ENCODE measurements at regions not wholly inside any gene's neighbourhood (a gene's known extent, or its start where the extent isn't known, plus 50 kb on each side); places are given as distances from the start of the nearest gene placed in this dataset.

- no peak for DNase-seq
Observed at GRCh38 chr4:35912174-35912573, 332.1 kb downstream of the ARAP2 start.

DNA sequence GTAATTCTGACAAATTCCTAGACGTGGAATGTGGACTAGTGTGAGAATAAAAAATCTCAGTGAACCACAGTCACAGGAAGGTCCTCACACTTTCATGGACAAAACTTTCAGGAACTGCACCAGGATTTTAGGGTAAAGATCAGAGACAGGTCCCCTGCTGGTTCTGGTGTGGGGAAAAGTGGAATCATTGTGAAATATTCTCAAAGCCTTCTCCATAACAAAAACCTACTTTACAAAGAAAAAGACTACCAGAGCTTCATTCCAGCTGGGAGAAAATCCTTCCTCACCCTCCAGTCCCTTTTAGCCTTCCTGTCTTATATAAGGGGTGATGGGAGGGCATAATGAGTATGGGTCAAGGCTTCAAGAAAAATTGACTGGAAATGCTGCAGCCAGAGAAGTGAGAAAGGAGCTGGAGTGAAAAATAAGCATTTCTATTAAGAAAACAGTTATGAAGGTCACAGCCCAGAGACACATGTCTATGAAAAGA lies 325.8 kb downstream of the ARAP2 start:
- DNase-seq: no peak

DNA sequence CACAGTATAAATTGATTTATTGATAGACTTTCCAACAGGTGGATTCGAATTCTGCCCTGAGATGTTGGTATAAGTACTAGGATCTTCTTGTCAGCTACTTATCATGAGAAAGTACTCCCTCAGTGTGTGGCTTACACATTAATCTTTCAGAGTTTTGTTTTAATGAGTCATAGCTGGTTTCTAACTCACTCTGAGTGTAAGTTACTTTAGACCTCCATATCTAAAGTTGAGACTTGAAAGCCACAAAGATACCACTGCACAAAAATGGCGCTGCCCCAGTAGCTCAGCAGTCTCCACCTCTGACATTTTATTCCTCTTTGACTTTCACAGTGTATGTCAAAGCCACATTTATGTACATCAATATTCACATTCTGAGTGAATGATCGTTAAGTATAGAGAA lies 318.5 kb downstream of the ARAP2 start:
- DNase-seq: no peak

DNA sequence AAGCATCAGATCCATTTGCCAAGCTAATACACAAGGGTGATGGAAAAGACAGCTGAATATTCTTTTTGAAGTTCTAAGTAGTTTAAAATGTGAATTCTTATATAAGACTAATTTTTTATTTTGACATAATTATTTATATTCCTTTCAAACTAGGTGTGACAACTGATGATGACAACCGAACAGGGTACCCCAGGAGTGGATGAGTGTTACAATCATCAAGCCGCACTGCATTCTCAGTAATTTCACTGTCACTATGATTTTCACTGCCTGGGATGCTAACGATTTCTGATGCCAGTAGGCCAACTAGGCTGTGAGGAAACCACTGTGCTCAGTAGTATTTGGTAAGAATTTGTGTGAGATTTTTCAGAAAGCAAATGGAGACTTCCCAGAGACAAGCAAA lies 317.5 kb downstream of the ARAP2 start:
- DNase-seq: no peak

- DNase-seq: no peak
Observed at GRCh38 chr4:35933901-35934300, 310.4 kb downstream of the ARAP2 start.

DNA sequence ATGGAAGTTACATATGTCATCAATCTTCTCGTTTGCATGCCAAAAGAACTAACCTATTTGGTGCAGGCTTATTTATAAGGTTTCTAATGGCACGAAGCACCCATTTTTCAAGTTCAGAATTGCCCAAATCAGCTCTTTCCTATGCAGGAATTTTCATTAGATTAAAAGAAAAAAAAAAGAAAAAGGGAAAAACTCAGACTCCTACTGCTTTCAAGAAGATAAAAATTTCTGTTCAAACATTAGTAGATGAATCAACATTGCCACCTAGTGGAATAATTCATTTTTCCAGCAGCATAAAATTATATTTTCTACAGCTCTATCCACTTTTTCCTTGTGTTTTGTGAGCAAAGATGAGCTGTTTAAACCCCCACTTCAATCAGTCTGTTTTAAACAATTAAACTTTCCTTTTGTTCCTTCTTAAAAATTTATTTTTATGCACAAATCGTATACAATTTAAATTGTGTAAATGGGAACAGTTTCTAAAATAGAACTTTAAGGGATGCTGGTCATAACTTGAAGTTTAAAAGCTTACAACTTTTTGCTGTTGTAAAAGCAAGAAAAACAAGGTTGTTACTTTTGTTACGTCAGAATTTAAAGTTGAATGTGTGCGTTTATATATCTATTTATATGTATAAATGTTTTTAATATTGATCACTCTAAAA lies 309.9 kb downstream of the ARAP2 start:
- no peak for DNase-seq

- no peak for DNase-seq
Observed at GRCh38 chr4:35938936-35939335, 305.4 kb downstream of the ARAP2 start.

GRCh38 chr4:35939751-35940150 lies 304.6 kb downstream of the ARAP2 start:
- no peak for DNase-seq

- DNase-seq: no peak
Observed at GRCh38 chr4:35942092-35942491, 302.2 kb downstream of the ARAP2 start.

- no peak for DNase-seq
Observed at GRCh38 chr4:35943606-35944005, 300.7 kb downstream of the ARAP2 start.

GRCh38 chr4:35948171-35948570 lies 296.1 kb downstream of the ARAP2 start:
- DNase-seq: no peak

- DNase-seq: no peak
Observed at GRCh38 chr4:35950442-35950841, 293.9 kb downstream of the ARAP2 start.

DNA sequence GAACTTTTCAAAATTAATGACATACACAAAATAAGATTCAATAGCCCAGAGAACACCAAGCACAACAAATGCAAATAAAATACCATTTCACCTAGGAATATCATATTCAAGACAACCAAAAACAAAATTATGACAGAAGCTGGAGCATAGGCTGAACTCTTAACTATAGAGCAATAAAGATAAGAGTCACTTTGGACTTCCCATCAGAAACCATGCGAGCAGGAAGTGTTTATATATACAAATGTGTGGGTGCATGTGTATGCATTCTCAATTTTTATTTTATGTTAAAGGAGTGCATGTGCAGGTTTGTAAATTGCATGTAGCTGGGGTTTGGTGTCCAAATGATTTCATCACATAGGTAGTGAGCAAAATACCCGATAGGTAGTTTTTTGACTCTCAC lies 291.6 kb downstream of the ARAP2 start:
- DNase-seq: no peak

GRCh38 chr4:35963383-35963782 lies 280.9 kb downstream of the ARAP2 start:
- no peak for DNase-seq

DNA sequence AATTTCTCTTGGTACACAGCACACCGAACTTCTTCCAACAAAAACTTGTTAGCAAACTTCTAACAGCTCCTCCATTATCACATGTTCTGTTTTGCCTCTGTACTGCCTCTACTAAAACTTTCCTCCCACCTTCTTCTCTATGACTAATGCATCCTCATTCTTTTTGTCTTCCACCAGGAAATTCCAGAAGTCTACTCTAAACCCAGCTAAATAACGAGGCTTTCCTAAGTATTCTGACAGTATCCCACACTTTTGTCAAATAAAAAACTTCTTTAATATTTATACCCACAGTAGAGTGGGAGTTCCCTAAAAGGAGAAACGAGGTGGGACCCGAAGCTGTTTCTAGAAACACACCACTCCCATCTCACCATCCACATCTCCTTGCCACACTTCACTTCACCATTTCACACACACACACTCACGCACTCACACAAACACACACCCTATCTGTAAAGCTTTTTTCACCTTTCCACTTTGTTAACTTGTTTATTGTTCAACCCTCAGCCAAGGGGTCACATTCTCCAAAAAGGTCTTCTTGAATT lies 280.3 kb downstream of the ARAP2 start:
- no peak for DNase-seq

DNA sequence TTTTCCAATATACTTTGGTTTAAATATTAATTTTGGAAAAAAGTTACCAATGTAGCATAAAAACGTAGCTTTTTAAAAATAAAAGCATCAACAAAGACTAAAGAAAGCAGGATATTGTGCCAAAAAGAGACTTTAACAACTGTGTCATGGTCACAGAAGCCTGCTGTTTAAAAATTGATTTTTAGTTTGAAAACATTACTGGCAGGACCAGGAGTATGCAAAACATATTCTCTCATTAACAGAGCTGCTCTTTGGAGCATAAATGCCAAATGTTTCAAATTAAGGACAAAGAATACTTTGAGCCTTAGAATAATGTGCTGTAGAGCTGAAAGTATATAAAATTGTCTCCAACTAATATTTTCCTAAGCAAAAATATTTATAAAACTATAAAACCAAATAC lies 279.0 kb downstream of the ARAP2 start:
- DNase-seq: no peak

DNA sequence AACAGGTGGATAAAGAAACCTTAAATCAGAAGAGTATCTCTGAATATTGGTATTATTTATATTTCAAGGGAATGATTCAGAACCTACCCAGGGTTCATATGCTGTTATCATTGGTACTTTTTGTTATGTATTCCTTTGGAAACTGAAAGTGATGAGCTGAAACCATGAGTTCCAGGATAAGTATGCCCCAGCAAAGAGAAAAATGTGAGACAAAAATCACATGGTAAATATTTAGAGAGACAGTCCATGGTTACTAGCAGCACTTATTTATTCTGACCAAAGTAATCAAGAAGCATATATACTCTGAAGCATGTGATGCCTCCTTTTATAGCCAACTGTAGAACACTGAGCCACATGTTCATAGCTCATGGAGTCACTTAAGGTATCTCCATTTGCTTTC lies 277.7 kb downstream of the ARAP2 start:
- DNase-seq: no peak

DNA sequence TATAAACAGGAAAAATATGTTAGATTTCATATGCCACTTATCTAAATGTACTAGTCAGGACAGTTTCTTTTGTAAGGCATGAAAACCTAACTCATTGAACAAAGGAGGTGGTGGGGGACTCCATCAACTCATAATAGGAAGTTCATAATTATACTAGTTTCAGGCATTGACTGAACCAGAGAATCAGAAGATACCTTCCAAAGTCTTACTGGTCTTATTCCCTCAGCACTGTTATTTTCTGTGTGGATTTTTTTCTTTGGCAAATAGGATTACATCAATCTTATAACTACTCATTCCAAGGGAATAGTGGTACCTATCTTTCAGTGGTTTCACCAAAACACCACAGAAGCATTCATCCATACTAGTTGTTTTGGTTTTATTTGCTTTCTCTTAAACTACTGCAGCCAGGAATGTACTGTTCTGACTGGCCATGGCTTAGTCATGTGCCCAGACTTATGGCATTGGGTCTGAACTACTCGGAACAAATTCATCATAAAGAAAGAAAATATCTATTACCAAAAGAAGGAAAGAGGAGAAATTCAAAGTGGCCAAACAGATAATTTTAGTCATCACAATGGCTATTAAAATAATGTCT lies 273.9 kb downstream of the ARAP2 start:
- DNase-seq: no peak

- DNase-seq: no peak
Observed at GRCh38 chr4:35972814-35973213, 271.5 kb downstream of the ARAP2 start.

DNA sequence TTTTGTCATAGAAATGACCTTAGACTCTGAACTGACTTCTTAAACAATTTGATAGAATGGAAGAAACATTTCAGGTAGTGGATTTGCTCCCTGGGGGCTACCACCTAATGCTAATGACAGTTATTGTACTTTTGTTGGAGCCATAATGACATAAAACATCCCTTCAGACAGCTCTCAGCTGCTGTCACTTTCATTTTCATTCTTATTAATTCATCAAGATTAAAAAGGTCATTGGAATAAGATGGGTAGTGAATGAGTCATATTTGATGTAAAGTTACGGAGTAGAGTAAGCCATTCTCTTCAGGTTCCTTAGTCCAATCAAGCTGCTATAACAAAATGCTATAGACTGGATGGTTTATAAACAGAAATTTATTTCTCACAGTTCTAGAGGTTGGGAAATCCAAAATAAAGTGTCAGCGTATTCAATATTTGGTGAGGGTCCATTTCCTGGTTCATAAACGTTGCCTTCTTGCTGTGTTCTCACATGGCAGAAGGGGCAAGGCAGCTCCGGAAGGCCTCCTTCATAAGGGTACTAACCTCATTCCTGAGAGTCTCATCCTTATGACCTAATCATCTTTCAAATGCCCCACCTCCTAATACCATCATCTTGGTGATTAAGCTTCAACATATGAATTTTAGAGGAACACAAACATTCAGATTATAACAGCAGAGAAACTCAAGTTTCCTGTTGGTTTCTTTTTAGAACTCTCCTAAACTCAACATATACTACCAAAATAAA lies 268.5 kb downstream of the ARAP2 start:
- no peak for DNase-seq

DNA sequence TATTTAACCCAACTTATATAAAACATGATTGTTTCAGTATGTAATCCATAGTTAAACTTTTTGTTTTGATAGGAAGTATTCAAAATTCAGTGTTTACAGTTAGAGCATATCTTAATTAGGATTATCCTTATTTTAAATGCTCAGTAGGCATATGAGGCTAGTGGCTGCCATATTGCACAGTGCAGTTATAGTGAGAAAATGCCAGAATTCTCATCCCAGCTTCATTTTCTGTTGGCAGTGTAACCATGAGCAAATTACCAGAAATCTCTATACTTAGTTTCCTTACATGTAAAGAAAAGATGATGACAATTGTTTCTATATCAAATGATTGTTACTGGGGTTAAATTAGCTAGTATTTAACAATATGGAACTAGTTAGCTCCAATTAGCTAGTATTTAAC lies 265.8 kb downstream of the ARAP2 start:
- no peak for DNase-seq

DNA sequence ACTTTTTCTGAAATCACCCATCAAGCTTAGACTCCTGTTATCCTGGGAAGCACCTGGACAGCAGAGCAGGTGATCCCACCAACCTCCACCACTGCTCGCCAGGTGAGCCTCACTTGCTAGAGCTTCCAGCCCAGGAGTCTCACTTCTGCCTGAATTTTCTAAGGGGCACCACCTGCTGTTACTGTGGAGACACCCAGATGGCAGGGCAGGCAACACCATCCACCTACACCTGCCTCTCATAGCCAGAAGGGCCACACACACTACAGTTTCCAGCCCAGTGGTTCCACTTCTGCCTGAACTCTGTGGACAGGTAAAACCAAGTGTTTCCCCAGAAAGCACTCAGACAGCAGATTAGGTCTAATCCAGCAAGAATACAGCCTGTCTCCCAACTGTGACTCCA lies 262.0 kb downstream of the ARAP2 start:
- no peak for DNase-seq

GRCh38 chr4:35986537-35986936 lies 257.8 kb downstream of the ARAP2 start:
- DNase-seq: no peak

DNA sequence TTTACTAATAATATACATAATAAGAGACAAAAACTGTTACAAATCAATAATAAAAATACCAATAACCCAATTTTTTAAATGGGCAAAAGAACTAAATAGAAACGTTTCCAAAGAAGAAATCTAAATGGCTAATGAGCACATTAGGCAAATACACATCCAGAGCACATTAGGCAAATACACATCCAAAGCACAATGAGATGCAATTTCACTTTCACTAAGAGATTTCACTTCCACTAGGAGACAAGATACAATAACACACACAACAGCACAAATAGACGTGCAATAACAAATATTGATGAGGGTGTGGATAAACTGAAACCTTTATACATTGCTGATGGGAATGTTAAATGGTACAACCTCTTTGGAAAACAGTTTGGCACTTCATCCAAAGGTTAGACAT lies 250.7 kb downstream of the ARAP2 start:
- no peak for DNase-seq
